ENCODE measurements at regions not wholly inside any gene's neighbourhood (a gene's known extent, or its start where the extent isn't known, plus 50 kb on each side); places are given as distances from the start of the nearest gene placed in this dataset.
"Not testable (repeated sequence)": the region's sequence is repeated elsewhere in the genome, so short reads cannot be mapped to it uniquely, and the experiment has no call there.

- DNase-seq (ENCODE audit: low read depth, low spot score) = no peak
- no peaks in the 10 kb centered on the region for H4K20me1 ChIP-seq (replicated peaks; ENCODE audit: control insufficient read depth, extremely low read depth, insufficient read depth, low read length)
- BruUV-seq (replicated peaks) = no TSS peak
- no peaks in the 10 kb centered on the region for H3K9me3 ChIP-seq (replicated peaks; ENCODE audit: control insufficient read depth, insufficient read depth, low read length)
- dilution Hi-C loops (cut with MboI; ENCODE audit: extremely low pct_ligation_motif_present, low sequenced_read_pairs) (no loop called here), intact Hi-C loops (cut with micrococcal nuclease) (no loop called here)
- no peak overlapping the region for H3K9ac ChIP-seq (replicated peaks; ENCODE audit: extremely low read depth, insufficient read depth, low read length)
- H3K4me3 ChIP-seq (replicated peaks in 1 of 3; ENCODE audit: insufficient read depth in 1 of 3, low read depth in 1 of 3, low read length in 3 of 3) = no peak overlapping the region
- H2AFZ ChIP-seq (ENCODE audit: low read depth, low read length) = no peak overlapping the region
- no peak overlapping the region for H3K4me2 ChIP-seq (ENCODE audit: insufficient read depth, low read length)
- CTCF ChIA-PET = no interaction called here
- TF ChIP-seq FOS (IDR thresholded peaks at IDR 0.05; ENCODE audit: borderline replicate concordance, insufficient read depth, low read length) = no peak
- no peak for TF ChIP-seq MYC (IDR thresholded peaks at IDR 0.05; ENCODE audit: low read depth, low read length)
- TF ChIP-seq GATA2 (IDR thresholded peaks at IDR 0.05; ENCODE audit: insufficient read depth, insufficient read length, low read depth, low read length) = no peak
- TF ChIP-seq, protein P1, sequence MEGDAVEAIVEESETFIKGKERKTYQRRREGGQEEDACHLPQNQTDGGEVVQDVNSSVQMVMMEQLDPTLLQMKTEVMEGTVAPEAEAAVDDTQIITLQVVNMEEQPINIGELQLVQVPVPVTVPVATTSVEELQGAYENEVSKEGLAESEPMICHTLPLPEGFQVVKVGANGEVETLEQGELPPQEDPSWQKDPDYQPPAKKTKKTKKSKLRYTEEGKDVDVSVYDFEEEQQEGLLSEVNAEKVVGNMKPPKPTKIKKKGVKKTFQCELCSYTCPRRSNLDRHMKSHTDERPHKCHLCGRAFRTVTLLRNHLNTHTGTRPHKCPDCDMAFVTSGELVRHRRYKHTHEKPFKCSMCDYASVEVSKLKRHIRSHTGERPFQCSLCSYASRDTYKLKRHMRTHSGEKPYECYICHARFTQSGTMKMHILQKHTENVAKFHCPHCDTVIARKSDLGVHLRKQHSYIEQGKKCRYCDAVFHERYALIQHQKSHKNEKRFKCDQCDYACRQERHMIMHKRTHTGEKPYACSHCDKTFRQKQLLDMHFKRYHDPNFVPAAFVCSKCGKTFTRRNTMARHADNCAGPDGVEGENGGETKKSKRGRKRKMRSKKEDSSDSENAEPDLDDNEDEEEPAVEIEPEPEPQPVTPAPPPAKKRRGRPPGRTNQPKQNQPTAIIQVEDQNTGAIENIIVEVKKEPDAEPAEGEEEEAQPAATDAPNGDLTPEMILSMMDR (IDR thresholded peaks at IDR 0.05; ENCODE audit: extremely low read depth in 1 of 2, insufficient read depth in 1 of 2, low read depth in 1 of 2, low read length in 2 of 2) = no peak
- TF ChIP-seq EZH2 (IDR thresholded peaks at IDR 0.05; ENCODE audit: borderline replicate concordance, low read depth, low read length, severe bottlenecking) = no peak
- no peak for TF ChIP-seq POLR2A (IDR thresholded peaks at IDR 0.05; ENCODE audit: low read depth, low read length)
- TF ChIP-seq JUN (IDR thresholded peaks at IDR 0.05; ENCODE audit: borderline replicate concordance, insufficient read depth, insufficient read length, low read depth) = no peak
- TF ChIP-seq MAX (IDR thresholded peaks at IDR 0.05; ENCODE audit: insufficient read depth, insufficient read length) = no peak
- no peak for TF ChIP-seq POLR2AphosphoS5 (IDR thresholded peaks at IDR 0.05; ENCODE audit: insufficient read depth, low read depth, low read length)
- FAIRE-seq = no peak
- H3K9me1 ChIP-seq (replicated peaks; ENCODE audit: control insufficient read depth, extremely low read depth, insufficient read depth, low read length) = no peaks in the 10 kb centered on the region
- no peaks in the 10 kb centered on the region for H3K79me2 ChIP-seq (ENCODE audit: control insufficient read depth, insufficient read depth, low read length)
- H3K4me1 ChIP-seq (ENCODE audit: control insufficient read depth, extremely low read depth, insufficient read depth, low read length) = no peaks in the 10 kb centered on the region
- H3K27ac ChIP-seq (ENCODE audit: insufficient read depth, low read depth, low read length) = no peak overlapping the region
- POLR2A ChIA-PET = no interaction called here
- peaks cover 0 to 5% of the 10 kb centered on the region in 2 experiments for H3K27me3 ChIP-seq (ENCODE audit: control insufficient read depth in 2 of 2, insufficient read depth in 2 of 2, low read length in 2 of 2)
- no peaks in the 10 kb centered on the region for H3K36me3 ChIP-seq (ENCODE audit: control insufficient read depth in 2 of 2, extremely low read depth in 1 of 2, insufficient read depth in 2 of 2, low read length in 2 of 2)
Observed at GRCh38 chr11:57942808-57943207, 80.9 kb upstream of the OR9Q1 start.

DNA sequence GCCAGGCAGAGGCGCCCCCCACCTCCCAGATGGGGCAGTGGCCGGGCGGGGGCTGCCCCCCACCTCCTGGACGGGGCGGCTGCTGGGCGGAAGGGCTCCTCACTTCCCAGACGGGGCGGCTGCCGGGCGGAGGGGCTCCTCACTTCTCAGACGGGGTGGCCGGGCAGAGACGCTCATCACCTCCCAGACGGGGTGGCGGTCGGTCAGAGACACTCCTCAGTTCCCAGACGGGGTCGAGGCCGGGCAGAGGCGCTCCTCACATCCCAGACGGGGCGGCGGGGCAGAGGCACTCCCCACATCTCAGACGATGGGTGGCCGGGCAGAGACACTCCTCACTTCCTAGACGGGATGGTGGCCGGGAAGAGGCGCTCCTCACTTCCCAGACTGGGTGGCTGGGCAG lies 79.9 kb upstream of the OR9Q1 start:
- intact Hi-C loops (cut with micrococcal nuclease); BruUV-seq (replicated peaks); H3K4me1 ChIP-seq (ENCODE audit: control insufficient read depth, extremely low read depth, insufficient read depth, low read length); H3K9ac ChIP-seq (replicated peaks; ENCODE audit: extremely low read depth, insufficient read depth, low read length); H2AFZ ChIP-seq (ENCODE audit: low read depth, low read length); H3K27ac ChIP-seq (ENCODE audit: insufficient read depth, low read depth, low read length); dilution Hi-C loops (cut with MboI; ENCODE audit: extremely low pct_ligation_motif_present, low sequenced_read_pairs); FAIRE-seq; H3K9me1 ChIP-seq (replicated peaks; ENCODE audit: control insufficient read depth, extremely low read depth, insufficient read depth, low read length); H3K79me2 ChIP-seq (ENCODE audit: control insufficient read depth, insufficient read depth, low read length); POLR2A ChIA-PET; H4K20me1 ChIP-seq (replicated peaks; ENCODE audit: control insufficient read depth, extremely low read depth, insufficient read depth, low read length); H3K4me3 ChIP-seq (replicated peaks in 1 of 3; ENCODE audit: insufficient read depth in 1 of 3, low read depth in 1 of 3, low read length in 3 of 3); CTCF ChIA-PET; H3K36me3 ChIP-seq (ENCODE audit: control insufficient read depth in 2 of 2, extremely low read depth in 1 of 2, insufficient read depth in 2 of 2, low read length in 2 of 2); DNase-seq (ENCODE audit: low read depth, low spot score); H3K9me3 ChIP-seq (replicated peaks; ENCODE audit: control insufficient read depth, insufficient read depth, low read length); H3K27me3 ChIP-seq (ENCODE audit: control insufficient read depth in 2 of 2, insufficient read depth in 2 of 2, low read length in 2 of 2); H3K4me2 ChIP-seq (ENCODE audit: insufficient read depth, low read length): not testable (repeated sequence)
